HFF-Myc (cell line): ENCODE measurements at regions not wholly inside any gene's neighbourhood (a gene's known extent, or its start where the extent isn't known, plus 50 kb on each side); places are given as distances from the start of the nearest gene placed in this dataset.

Experiments
- DNase-seq: peaks from one replicate; pipeline ENCODE4 v3.0.0-alpha.2; 2011; ENCODE audit warnings: low read depth; ENCODE audit errors: extremely low read depth
- H3K4me3 ChIP-seq: replicated peaks from 2 replicates; pipeline ENCODE4 v1.5.1; 2011; ENCODE audit warnings: low read depth, mild to moderate bottlenecking, control low read depth, low read length
- CTCF ChIP-seq: IDR thresholded peaks from 2 replicates; pipeline ENCODE4 v1.5.1; 2012; ENCODE audit warnings: mild to moderate bottlenecking, low read depth, low read length, control low read depth; ENCODE audit errors: missing control alignments

DNA sequence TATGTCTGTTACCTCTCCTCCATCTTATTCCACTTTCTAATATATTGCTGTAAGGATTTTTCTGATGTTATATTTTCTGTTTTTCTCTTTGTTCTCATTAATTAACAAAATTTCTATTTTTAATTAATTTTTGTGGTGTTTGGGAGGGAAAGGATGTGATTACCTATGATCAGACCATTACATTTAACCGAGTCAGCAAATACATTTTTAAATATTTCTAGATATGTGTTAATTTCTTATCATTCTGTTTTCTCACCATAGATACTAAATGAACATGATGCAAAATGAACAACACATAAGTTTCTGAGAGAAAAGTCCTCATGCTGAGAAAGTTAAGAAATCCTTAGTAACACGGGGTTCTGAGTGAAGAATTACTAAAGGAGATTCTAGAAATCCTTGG, 80.6 kb upstream of the P2RY1 start:
- DNase-seq = no peak
- no peak overlapping the region for H3K4me3 ChIP-seq
- TF ChIP-seq CTCF = no peak

- TF ChIP-seq CTCF = no peak
- DNase-seq = no peak
- no peak overlapping the region for H3K4me3 ChIP-seq
Observed at GRCh38 chr3:152756807-152757206, 78.1 kb upstream of the P2RY1 start.

DNA sequence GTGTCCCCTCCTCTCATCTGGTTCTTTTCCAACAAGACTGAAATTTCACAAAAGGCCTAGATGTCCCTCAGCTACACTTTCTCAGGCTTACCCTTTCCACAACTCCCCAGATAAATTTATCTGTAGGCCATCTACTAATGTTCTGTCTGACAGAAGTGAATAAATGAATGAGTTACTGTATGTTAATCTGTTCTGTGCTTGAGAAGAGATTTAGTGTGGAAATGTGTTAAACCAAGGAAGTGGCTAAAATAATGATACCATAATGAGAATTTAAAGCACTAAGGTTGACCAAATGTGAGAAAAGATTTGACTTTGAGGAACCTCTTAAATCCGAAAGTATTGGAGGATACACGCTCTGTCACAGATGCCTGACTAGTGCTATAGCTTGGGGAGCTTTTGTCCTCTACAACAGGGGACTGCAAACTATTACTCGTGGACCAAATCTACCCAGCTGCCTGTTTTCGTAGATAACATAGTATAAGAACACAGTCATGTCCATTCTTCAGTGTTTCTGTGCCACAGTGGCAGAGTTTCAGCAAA, 74.8 kb upstream of the P2RY1 start:
- no peak for DNase-seq
- no peak overlapping the region for H3K4me3 ChIP-seq
- TF ChIP-seq CTCF = no peak

GRCh38 chr3:152760591-152760990, 74.3 kb upstream of the P2RY1 start:
- H3K4me3 ChIP-seq = no peak overlapping the region
- DNase-seq = no peak
- no peak for TF ChIP-seq CTCF

DNA sequence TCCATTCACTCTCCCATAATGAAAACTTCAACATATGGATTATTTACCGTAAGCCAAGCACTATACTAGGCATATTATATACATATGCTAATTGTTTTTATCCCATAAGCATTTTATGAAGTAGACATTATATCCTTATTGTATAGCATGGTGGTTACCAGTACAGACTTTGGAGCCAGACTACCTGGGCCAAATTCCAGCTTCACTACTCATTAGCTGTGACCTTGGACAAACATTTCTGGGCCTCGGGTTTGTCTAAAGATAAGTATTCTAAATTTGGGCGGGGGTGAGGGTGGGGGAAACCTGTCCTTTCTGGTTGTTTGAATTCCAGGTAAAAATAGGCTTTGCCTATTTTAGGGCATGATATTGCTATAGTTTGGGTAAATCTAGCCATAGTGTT, 66.5 kb upstream of the P2RY1 start:
- no peak overlapping the region for H3K4me3 ChIP-seq
- DNase-seq = no peak
- TF ChIP-seq CTCF = no peak

- no peak overlapping the region for H3K4me3 ChIP-seq
- no peak for DNase-seq
- no peak for TF ChIP-seq CTCF
Observed at GRCh38 chr3:152769523-152769922, 65.4 kb upstream of the P2RY1 start.

DNA sequence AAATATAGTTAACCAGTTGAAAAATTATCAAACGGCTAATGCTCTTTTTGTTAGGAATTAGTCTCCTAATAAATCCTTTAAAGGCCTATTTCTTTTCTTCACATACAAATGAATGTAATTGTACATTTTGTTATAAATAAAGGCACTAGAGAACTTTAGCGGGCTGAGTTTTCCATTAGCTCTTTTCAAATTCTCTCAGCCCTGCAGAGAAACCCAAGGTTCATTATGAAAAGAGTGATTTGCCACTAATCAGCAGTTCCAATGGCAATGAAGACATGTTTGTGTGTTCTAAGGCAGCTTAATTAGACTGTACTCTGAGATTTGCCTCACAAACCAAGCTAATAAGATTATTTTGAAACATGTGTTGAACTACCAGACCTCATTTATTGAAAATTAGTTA, 64.6 kb upstream of the P2RY1 start:
- no peak for TF ChIP-seq CTCF
- DNase-seq = no peak
- no peak overlapping the region for H3K4me3 ChIP-seq
